ENCODE measurements at regions not wholly inside any gene's neighbourhood (a gene's known extent, or its start where the extent isn't known, plus 50 kb on each side); places are given as distances from the start of the nearest gene placed in this dataset.

DNA sequence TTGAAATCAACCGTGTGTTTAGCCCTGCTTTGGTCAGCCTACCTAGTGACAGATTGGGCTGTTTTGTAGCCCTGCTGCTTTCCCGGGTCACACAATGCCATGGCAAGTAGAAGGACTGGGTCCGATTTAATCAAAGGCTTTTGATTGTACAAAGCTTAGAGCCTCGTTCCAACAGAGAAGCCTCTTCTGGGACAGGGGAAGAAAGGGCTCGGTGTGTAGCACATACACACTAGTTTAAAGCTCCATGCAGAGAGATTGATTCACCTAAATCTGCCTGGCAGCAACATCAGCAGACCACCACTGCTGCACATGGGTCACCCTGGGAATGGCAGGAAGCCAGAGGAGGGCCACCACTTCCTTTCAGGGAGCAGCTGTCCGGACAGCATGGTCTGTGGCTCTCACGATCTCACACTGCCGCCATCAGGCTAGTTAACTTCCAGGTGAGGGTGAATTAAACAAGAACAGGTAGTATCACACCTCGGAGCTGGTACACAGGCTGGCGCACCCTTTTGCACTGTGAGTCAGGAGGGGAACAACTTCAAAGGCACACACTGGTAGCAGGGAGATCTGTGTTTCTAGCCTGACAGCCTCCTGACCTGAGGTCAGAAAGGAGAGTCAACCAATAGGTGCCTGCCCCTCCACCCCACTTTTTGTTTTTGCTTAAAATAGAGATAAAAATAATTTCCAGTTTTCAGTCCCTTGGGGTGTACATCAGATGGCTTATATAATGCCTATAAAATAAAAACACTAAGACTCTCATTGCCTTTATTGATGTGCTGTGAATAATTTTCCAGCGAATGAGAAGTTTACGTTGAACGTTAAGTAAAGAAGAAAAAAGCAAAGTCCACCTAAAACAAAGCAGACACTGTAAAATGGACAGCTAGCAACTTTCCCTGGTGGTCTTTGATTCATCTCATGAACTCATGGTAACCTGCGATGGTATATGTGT is 108.5 kb downstream of the CDCA7 start:
- no peaks in the 10 kb centered on the region for H3K36me3 ChIP-seq (ENCODE audit: insufficient read depth, low read length, poor library complexity, severe bottlenecking)
- H3K27ac ChIP-seq (ENCODE audit: low read depth, low read length, poor library complexity, severe bottlenecking): no peak overlapping the region
- H3K4me1 ChIP-seq (ENCODE audit: insufficient read depth, low read length, poor library complexity, severe bottlenecking): no peaks in the 10 kb centered on the region
- peaks cover 6% of the 10 kb centered on the region for H3K27me3 ChIP-seq (replicated peaks; ENCODE audit: insufficient read depth, low read depth, low read length, poor library complexity)
- no TSS peak for BruUV-seq (replicated peaks)
- ChIA-PET CTCF (no interaction called here), POLR2A (ENCODE audit: low non-redundant PET) (no interaction called here)
- no peak for DNase-seq (ENCODE audit: low spot score)
- no peak for TF ChIP-seq EZH2 (IDR thresholded peaks at IDR 0.05; ENCODE audit: borderline replicate concordance, low read depth, low read length, poor library complexity, severe bottlenecking)
- no peak overlapping the region for H3K4me3 ChIP-seq (ENCODE audit: low read depth, low read length, poor library complexity, severe bottlenecking)
- H3K9me3 ChIP-seq (ENCODE audit: low read depth, low read length, poor library complexity, severe bottlenecking): no peaks in the 10 kb centered on the region
- intact Hi-C loops (cut with micrococcal nuclease; ENCODE audit: unreplicated experiment): no loop called here

DNA sequence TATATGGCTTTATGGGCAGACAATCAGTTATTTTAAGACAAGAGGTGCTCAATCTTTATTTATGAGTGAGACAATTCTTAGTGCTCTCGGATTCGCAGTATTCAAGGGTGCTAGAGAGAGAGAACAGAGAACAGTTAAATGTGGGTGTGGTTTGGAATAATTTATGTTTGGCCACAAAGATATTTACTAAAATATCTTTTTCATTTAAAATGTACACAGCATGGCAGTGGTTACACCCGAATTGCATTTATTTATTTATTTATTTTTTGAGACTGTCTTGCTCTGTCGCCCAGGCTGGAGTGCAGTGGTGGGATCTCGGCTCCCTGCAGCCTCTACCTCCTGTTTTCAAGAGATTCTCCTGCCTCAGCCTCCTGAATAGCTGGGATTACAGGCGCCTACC is 109.2 kb downstream of the CDCA7 start:
- no peaks in the 10 kb centered on the region for H3K9me3 ChIP-seq (ENCODE audit: low read depth, low read length, poor library complexity, severe bottlenecking)
- H3K4me1 ChIP-seq (ENCODE audit: insufficient read depth, low read length, poor library complexity, severe bottlenecking): no peaks in the 10 kb centered on the region
- BruUV-seq (replicated peaks): no TSS peak
- TF ChIP-seq EZH2 (IDR thresholded peaks at IDR 0.05; ENCODE audit: borderline replicate concordance, low read depth, low read length, poor library complexity, severe bottlenecking): no peak
- TF ChIP-seq, protein P1, sequence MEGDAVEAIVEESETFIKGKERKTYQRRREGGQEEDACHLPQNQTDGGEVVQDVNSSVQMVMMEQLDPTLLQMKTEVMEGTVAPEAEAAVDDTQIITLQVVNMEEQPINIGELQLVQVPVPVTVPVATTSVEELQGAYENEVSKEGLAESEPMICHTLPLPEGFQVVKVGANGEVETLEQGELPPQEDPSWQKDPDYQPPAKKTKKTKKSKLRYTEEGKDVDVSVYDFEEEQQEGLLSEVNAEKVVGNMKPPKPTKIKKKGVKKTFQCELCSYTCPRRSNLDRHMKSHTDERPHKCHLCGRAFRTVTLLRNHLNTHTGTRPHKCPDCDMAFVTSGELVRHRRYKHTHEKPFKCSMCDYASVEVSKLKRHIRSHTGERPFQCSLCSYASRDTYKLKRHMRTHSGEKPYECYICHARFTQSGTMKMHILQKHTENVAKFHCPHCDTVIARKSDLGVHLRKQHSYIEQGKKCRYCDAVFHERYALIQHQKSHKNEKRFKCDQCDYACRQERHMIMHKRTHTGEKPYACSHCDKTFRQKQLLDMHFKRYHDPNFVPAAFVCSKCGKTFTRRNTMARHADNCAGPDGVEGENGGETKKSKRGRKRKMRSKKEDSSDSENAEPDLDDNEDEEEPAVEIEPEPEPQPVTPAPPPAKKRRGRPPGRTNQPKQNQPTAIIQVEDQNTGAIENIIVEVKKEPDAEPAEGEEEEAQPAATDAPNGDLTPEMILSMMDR (conservative IDR thresholded peaks at IDR 0.05; ENCODE audit: low read depth, low read length): no peak
- H3K36me3 ChIP-seq (ENCODE audit: insufficient read depth, low read length, poor library complexity, severe bottlenecking): no peaks in the 10 kb centered on the region
- POLR2A ChIA-PET (ENCODE audit: low non-redundant PET): no interaction called here
- no peak for DNase-seq (ENCODE audit: low spot score)
- intact Hi-C loops (cut with micrococcal nuclease; ENCODE audit: unreplicated experiment): no loop called here
- CTCF ChIA-PET: no interaction called here
- no peak overlapping the region for H3K27ac ChIP-seq (ENCODE audit: low read depth, low read length, poor library complexity, severe bottlenecking)
- H3K27me3 ChIP-seq (replicated peaks; ENCODE audit: insufficient read depth, low read depth, low read length, poor library complexity): peaks cover 6% of the 10 kb centered on the region
- H3K4me3 ChIP-seq (ENCODE audit: low read depth, low read length, poor library complexity, severe bottlenecking): no peak overlapping the region

DNA sequence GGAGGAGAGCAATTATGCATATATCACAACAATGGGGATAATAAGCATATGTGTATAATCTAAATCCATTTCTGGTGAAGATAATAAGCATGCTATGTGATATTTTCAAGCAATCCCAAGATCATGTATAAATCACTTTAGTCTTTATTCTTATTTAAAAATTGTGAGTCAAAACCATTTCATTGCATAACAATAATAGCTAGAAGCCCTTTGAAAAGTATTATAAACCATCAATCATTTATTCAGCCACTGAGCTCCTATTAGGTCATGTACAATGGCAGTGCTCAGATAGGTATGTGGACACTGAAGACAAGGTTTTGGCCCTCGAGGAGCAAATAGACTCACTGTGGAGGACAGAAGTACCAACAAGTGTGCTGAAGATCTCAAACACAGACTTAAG is 113.1 kb downstream of the CDCA7 start:
- TF ChIP-seq EZH2 (IDR thresholded peaks at IDR 0.05; ENCODE audit: borderline replicate concordance, low read depth, low read length, poor library complexity, severe bottlenecking): no peak
- TF ChIP-seq, protein P1 (conservative IDR thresholded peaks at IDR 0.05; ENCODE audit: low read depth, low read length): no peak
- intact Hi-C loops (cut with micrococcal nuclease; ENCODE audit: unreplicated experiment): no loop called here

More for the DNA sequence above, 113.1 kb downstream of the CDCA7 start:
- no peak overlapping the region for H3K27ac ChIP-seq (ENCODE audit: low read depth, low read length, poor library complexity, severe bottlenecking)
- no peaks in the 10 kb centered on the region for H3K27me3 ChIP-seq (replicated peaks; ENCODE audit: insufficient read depth, low read depth, low read length, poor library complexity)
- H3K4me3 ChIP-seq (ENCODE audit: low read depth, low read length, poor library complexity, severe bottlenecking): no peak overlapping the region
- H3K9me3 ChIP-seq (ENCODE audit: low read depth, low read length, poor library complexity, severe bottlenecking): no peaks in the 10 kb centered on the region
- no peaks in the 10 kb centered on the region for H3K36me3 ChIP-seq (ENCODE audit: insufficient read depth, low read length, poor library complexity, severe bottlenecking)
- ChIA-PET CTCF (no interaction called here), POLR2A (ENCODE audit: low non-redundant PET) (no interaction called here)
- DNase-seq (ENCODE audit: low spot score): no peak
- no TSS peak for BruUV-seq (replicated peaks)
- H3K4me1 ChIP-seq (ENCODE audit: insufficient read depth, low read length, poor library complexity, severe bottlenecking): no peaks in the 10 kb centered on the region

Data from A673 (cell line).